Endodermal cell (in vitro differentiated cells): ENCODE measurements at regions not wholly inside any gene's neighbourhood (a gene's known extent, or its start where the extent isn't known, plus 50 kb on each side); places are given as distances from the start of the nearest gene placed in this dataset.

ENCODE experiments used
- DNase-seq: peaks from one replicate; pipeline ENCODE4 v3.0.0-alpha.2; 2017
- H3K27ac ChIP-seq: 2 replicates; pipeline ENCODE4 v1.5.1; 2013; ENCODE audit warnings: mild to moderate bottlenecking, low read depth, low read length, moderate library complexity
- H3K27me3 ChIP-seq: 2 replicates; pipeline ENCODE4 v1.6.1; 2013; ENCODE audit warnings: mild to moderate bottlenecking, low read length, moderate library complexity; ENCODE audit not compliant: insufficient read depth, control insufficient read depth, poor library complexity, severe bottlenecking
- H3K36me3 ChIP-seq: 2 replicates; pipeline ENCODE4 v1.7.0; 2013; ENCODE audit warnings: mild to moderate bottlenecking, low read length, moderate library complexity; ENCODE audit not compliant: control insufficient read depth, insufficient read depth
- H3K4me1 ChIP-seq: one replicate; pipeline ENCODE4 v1.7.0; 2013; ENCODE audit warnings: low read length; ENCODE audit not compliant: control insufficient read depth, insufficient read depth
- H3K4me3 ChIP-seq: 2 replicates; pipeline ENCODE4 v1.5.1; 2013; ENCODE audit warnings: mild to moderate bottlenecking, low read length, moderate library complexity
- H3K9ac ChIP-seq: 2 replicates; pipeline ENCODE4 v1.6.1; 2013; ENCODE audit warnings: mild to moderate bottlenecking, low read length, moderate library complexity; ENCODE audit not compliant: poor library complexity, severe bottlenecking; ENCODE audit errors: extremely low read depth
- H3K9me3 ChIP-seq: 2 replicates; pipeline ENCODE4 v1.6.1; 2013; ENCODE audit warnings: mild to moderate bottlenecking, low read length, moderate library complexity; ENCODE audit not compliant: control insufficient read depth
- H3K27ac Mint-ChIP-seq: 2 replicates; pipeline ENCODE4 v1.8.0; 2020; ENCODE audit warnings: mixed read lengths
- H3K27me3 Mint-ChIP-seq: 2 replicates; pipeline ENCODE4 v1.8.0; 2021; ENCODE audit warnings: mild to moderate bottlenecking, mixed read lengths; ENCODE audit not compliant: insufficient read depth
- H3K36me3 Mint-ChIP-seq: 2 replicates; pipeline ENCODE4 v1.8.0; 2020; ENCODE audit warnings: low read depth, mixed read lengths
- H3K4me1 Mint-ChIP-seq: 2 replicates; pipeline ENCODE4 v1.8.0; 2020; ENCODE audit warnings: mixed read lengths
- H3K4me3 Mint-ChIP-seq: 2 replicates; pipeline ENCODE4 v1.8.0; 2020; ENCODE audit warnings: mild to moderate bottlenecking, moderate library complexity, mixed read lengths
- H3K9me3 Mint-ChIP-seq: 2 replicates; pipeline ENCODE4 v1.8.0; 2020; ENCODE audit warnings: mild to moderate bottlenecking, mixed read lengths
- CTCF ChIP-seq: fragments of 200-600 bp; sonication (generic); conservative IDR thresholded peaks from 2 replicates; pipeline ENCODE4 v1.5.0; 2021; ENCODE audit warnings: antibody characterized with exemption, mild to moderate bottlenecking
- WGBS, 2 experiments: methylation state at CpG; one replicate each; pipeline versions ENCODE4 v1.1.5 to v1.1.7; 2013; ENCODE audit warnings: missing lambda C conversion rate in 2 of 2, mixed read lengths in 1 of 2; ENCODE audit not compliant: insufficient coverage in 1 of 2, insufficient read length in 1 of 2; 5-methylcytosine and 5-hydroxymethylcytosine counted together

DNA sequence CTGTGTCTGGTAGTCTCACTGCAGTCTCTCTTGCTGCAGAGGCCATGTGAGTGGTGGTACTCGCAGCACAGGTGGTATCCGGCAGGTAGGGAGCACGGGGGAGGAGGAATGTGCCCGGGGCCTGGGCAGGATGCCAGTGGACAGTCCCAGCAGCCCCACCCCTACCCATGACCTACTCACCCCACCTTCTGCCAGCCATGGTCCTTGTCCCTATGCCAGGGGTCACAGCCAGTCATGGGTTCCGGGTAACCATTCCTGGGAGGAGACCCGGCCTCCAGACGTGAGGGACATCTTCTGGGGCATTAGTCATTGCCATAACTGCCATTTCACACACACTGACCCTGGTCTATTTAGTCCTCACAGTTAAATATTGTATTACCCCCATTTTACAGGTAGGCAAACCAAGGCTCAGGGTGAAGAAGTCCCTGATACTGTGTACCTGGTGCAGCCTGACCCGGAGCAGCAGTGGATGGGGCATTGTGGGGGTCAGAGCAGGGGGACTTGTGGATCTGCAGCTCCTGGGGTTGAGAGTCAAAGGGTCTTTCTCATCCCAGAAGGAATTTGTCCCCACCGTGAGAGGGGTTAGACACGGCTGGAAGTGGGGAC, 58.8 kb upstream of the TAC4 start:
- Histone ChIP-seq H3K36me3 (no peaks in the 10 kb centered on the region), H3K4me1 (no peaks in the 10 kb centered on the region), H3K27me3 (peaks cover 76% of the 10 kb centered on the region), H3K9me3 (no peaks in the 10 kb centered on the region), H3K4me3 (no peak overlapping the region), H3K9ac (no peak overlapping the region), H3K27ac (no peak overlapping the region)
- Mint-ChIP-seq H3K9me3 (no peaks in the 10 kb centered on the region), H3K27ac (no peak overlapping the region), H3K4me3 (no peak overlapping the region), H3K27me3 (peaks cover 89% of the 10 kb centered on the region), H3K36me3 (no peaks in the 10 kb centered on the region), H3K4me1 (peaks cover 6% of the 10 kb centered on the region)
- WGBS, 2 experiments = 84 to 87% methylated on average over 5 to 10 of the region's 10 CpGs
- no peak for DNase-seq
- TF ChIP-seq CTCF = no peak

DNA sequence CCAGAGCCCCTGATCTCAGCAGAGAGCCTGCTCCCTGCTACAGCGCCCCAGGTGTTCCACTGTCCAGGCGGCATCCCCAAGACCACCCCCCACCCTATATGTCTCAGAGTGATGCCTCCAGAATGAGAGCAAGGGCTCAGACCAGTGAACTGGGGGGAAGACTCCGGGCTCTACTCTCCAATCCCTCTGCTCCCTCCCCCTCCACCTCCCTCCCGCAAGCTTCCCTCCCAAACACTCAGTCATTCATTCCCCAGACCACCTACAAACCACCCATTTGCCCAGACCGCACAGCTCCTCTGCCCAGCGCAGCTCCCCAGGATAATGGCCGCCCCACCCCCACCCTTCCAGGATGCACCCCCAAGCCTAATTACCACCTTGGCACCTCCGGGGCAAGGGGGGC, 59.4 kb upstream of the TAC4 start:
- Histone ChIP-seq H3K27ac (no peak overlapping the region), H3K9me3 (no peaks in the 10 kb centered on the region), H3K9ac (no peak overlapping the region), H3K4me3 (no peak overlapping the region), H3K27me3 (peaks cover 71% of the 10 kb centered on the region), H3K4me1 (no peaks in the 10 kb centered on the region), H3K36me3 (no peaks in the 10 kb centered on the region)
- Mint-ChIP-seq H3K36me3 (no peaks in the 10 kb centered on the region), H3K27me3 (peaks cover 90% of the 10 kb centered on the region), H3K4me3 (no peak overlapping the region), H3K9me3 (no peaks in the 10 kb centered on the region), H3K27ac (no peak overlapping the region), H3K4me1 (peaks cover 6% of the 10 kb centered on the region)
- peak; percentile 51 for DNase-seq
- 40 to 76% methylated on average over 2 to 8 of the region's 8 CpGs for WGBS, 2 experiments
- no peak for TF ChIP-seq CTCF

DNA sequence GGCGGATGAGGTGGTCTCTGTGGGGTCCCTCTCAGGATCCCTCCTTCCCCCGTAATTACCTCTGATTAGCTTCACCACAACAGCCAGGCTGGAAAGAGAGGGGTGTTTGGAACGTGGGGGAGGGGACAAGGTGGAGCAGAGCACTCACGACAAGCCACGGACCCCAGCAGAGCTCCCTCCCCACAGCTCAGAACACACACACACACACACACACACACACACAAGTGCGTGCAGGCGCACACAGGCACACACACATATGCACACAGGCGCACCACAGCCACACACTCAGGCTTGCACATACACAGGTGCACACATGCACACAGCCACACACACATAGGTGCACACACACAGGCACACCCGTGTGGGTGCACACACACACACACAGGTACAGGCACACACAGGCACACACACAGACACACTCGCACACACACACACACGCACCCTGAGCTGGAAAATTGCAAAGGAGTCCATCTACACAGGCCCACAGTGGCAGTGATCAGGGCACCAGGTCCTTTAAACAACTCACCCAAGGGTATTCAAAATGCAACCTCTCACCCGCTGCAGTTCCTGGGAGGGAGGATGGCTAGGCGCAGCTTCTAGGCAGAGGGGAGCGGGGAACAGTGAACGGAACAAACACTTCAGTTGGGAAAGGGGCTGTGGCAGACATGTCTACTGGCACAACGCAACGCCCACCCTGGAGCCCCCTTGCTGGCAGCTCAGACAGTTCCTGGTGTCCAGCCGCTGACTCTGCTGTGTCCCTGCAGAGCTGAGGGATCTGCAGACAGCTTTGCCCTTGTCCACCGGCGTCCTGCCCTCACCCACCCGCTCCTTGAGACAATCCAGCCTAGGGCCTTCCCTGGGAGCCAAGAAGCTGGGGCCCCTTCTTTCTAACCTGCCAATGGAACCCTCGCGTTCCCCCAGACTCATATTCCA, 59.9 kb upstream of the DLX4 start:
- WGBS, 2 experiments = 72 to 75% methylated on average over 11 to 22 of the region's 23 CpGs
- Histone ChIP-seq H3K27me3 (peaks cover 53% of the 10 kb centered on the region), H3K9ac (no peak overlapping the region), H3K36me3 (no peaks in the 10 kb centered on the region), H3K4me3 (no peak overlapping the region), H3K27ac (no peak overlapping the region), H3K4me1 (no peaks in the 10 kb centered on the region), H3K9me3 (no peaks in the 10 kb centered on the region)
- H3K36me3 Mint-ChIP-seq = no peaks in the 10 kb centered on the region
- H3K27me3 Mint-ChIP-seq = peaks cover 89% of the 10 kb centered on the region
- peak; percentile 66 for DNase-seq
- no peaks in the 10 kb centered on the region for H3K9me3 Mint-ChIP-seq
- H3K4me3 Mint-ChIP-seq = peak overlapping the region; percentile 58
- no peak for TF ChIP-seq CTCF
- peaks cover 11% of the 10 kb centered on the region for H3K4me1 Mint-ChIP-seq
- no peak overlapping the region for H3K27ac Mint-ChIP-seq
